Caco-2 (cell line): ENCODE measurements at regions not wholly inside any gene's neighbourhood (a gene's known extent, or its start where the extent isn't known, plus 50 kb on each side); places are given as distances from the start of the nearest gene placed in this dataset.

Source experiments
- BruUV-seq: library from RNA; stranded (reverse); fragments of 400-500 nt; replicated peaks from 2 replicates; lab custom pipeline; 2021; lab: Mats Ljungman, UMichigan
- CTCF ChIA-PET: fragments of 300-600 bp; sonication (Branson Sonifier 250); formaldehyde crosslinking; loops from one replicate; lab custom pipeline; 2022; ENCODE audit warnings: antibody characterized with exemption; lab: Charles Lee
- POLR2A ChIA-PET: fragments of 300-600 bp; sonication (Branson Sonifier 250); formaldehyde crosslinking; loops from one replicate; lab custom pipeline; 2022; ENCODE audit warnings: antibody characterized with exemption; lab: Charles Lee
- DNase-seq, 2 experiments: peaks; one replicate each; pipeline versions ENCODE4 v3.0.0 to v3.0.0-alpha.2; 2020 to 2022
- H3K27me3 ChIP-seq: replicated peaks from 2 replicates; pipeline ENCODE4 v1.6.0; 2011; ENCODE audit warnings: low read length; ENCODE audit not compliant: control insufficient read depth, insufficient read depth
- H3K36me3 ChIP-seq: 2 replicates; pipeline ENCODE4 v1.5.1; 2011; ENCODE audit warnings: low read length; ENCODE audit not compliant: control insufficient read depth, insufficient read depth
- H3K4me1 ChIP-seq: fragments of 250-450 bp; sonication (Bioruptor Pico); 2 replicates; pipeline ENCODE4 v1.5.1; 2020; ENCODE audit warnings: mild to moderate bottlenecking
- H3K4me3 ChIP-seq: 2 replicates; pipeline ENCODE4 v1.5.1; 2011; ENCODE audit warnings: low read depth, mild to moderate bottlenecking, control low read depth, low read length
- H3K9me3 ChIP-seq: fragments of 250-450 bp; sonication (Bioruptor Pico); 2 replicates; pipeline ENCODE4 v1.5.1; 2020; ENCODE audit warnings: mild to moderate bottlenecking, moderate library complexity
- H3K27ac Mint-ChIP-seq: one replicate; pipeline ENCODE4 v1.8.0; 2022; ENCODE audit warnings: mixed read lengths; ENCODE audit not compliant: unreplicated experiment
- H3K27me3 Mint-ChIP-seq: one replicate; pipeline ENCODE4 v1.8.0; 2022; ENCODE audit warnings: mixed read lengths; ENCODE audit not compliant: insufficient read depth, unreplicated experiment
- H3K36me3 Mint-ChIP-seq: one replicate; pipeline ENCODE4 v1.8.0; 2022; ENCODE audit warnings: mild to moderate bottlenecking, mixed read lengths; ENCODE audit not compliant: insufficient read depth, unreplicated experiment
- H3K4me1 Mint-ChIP-seq: one replicate; pipeline ENCODE4 v1.8.0; 2022; ENCODE audit warnings: low read depth, mixed read lengths; ENCODE audit not compliant: unreplicated experiment
- H3K4me3 Mint-ChIP-seq: one replicate; pipeline ENCODE4 v1.8.0; 2022; ENCODE audit warnings: mild to moderate bottlenecking, moderate library complexity, mixed read lengths; ENCODE audit not compliant: unreplicated experiment
- H3K9me3 Mint-ChIP-seq: one replicate; pipeline ENCODE4 v1.8.0; 2022; ENCODE audit warnings: mixed read lengths; ENCODE audit not compliant: unreplicated experiment
- CTCF ChIP-seq, 2 experiments: fragments of 200-600 bp in 1 of 2; IDR thresholded peaks; 1 replicate in 1 of 2; 2 replicates in 1 of 2; pipeline versions ENCODE4 v1.5.1 to v1.8.0; 2011 to 2022; ENCODE audit warnings: antibody characterized with exemption in 1 of 2, control low read depth in 1 of 2, inconsistent platforms in 1 of 2, low read depth in 1 of 2, low read length in 1 of 2, mild to moderate bottlenecking in 1 of 2, moderate library complexity in 1 of 2; ENCODE audit not compliant: insufficient read depth in 1 of 2, severe bottlenecking in 1 of 2, unreplicated experiment in 1 of 2
- intact Hi-C: fragments of 100-400 bp; cut with micrococcal nuclease; formaldehyde crosslinking; loops from one replicate; pipeline ENCODE4 v1.10.0; 2022; ENCODE audit not compliant: unreplicated experiment

GRCh38 chr6:94190030-94190429, 770.7 kb upstream of the EPHA7 start:
- POLR2A ChIA-PET: no interaction called here
- no peaks in the 10 kb centered on the region for H3K4me1 Mint-ChIP-seq
- no TSS peak for BruUV-seq

GRCh38 chr6:94184666-94185464, 765.5 kb upstream of the EPHA7 start:
- Mint-ChIP-seq H3K36me3 (no peaks in the 10 kb centered on the region), H3K4me1 (no peaks in the 10 kb centered on the region), H3K9me3 (peaks cover 9% of the 10 kb centered on the region), H3K27me3 (no peaks in the 10 kb centered on the region), H3K4me3 (no peak overlapping the region), H3K27ac (no peak overlapping the region)
- DNase-seq: no peak
- intact Hi-C loops: no loop called here
- Histone ChIP-seq H3K36me3 (no peaks in the 10 kb centered on the region), H3K27me3 (no peaks in the 10 kb centered on the region), H3K4me3 (no peak overlapping the region), H3K9me3 (no peaks in the 10 kb centered on the region), H3K4me1 (no peaks in the 10 kb centered on the region)
- ChIA-PET POLR2A (no interaction called here), CTCF (no interaction called here)
- no TSS peak for BruUV-seq
- TF ChIP-seq CTCF (IDR thresholded peaks at IDR 0.05; ENCODE audit: insufficient read depth in 1 of 2, low read depth in 1 of 2, low read length in 1 of 2, severe bottlenecking in 1 of 2, unreplicated experiment in 1 of 2): no peak

More at GRCh38 chr6:94190030-94190429, 770.7 kb upstream of the EPHA7 start:
- Histone ChIP-seq H3K9me3 (no peaks in the 10 kb centered on the region), H3K27me3 (no peaks in the 10 kb centered on the region), H3K4me3 (no peak overlapping the region), H3K36me3 (no peaks in the 10 kb centered on the region), H3K4me1 (no peaks in the 10 kb centered on the region)
- DNase-seq: no peak
- intact Hi-C loops: no loop called here
- no peak for TF ChIP-seq CTCF (IDR thresholded peaks at IDR 0.05; ENCODE audit: insufficient read depth in 1 of 2, low read depth in 1 of 2, low read length in 1 of 2, severe bottlenecking in 1 of 2, unreplicated experiment in 1 of 2)
- CTCF ChIA-PET: no interaction called here
- Mint-ChIP-seq H3K9me3 (peaks cover 9% of the 10 kb centered on the region), H3K4me3 (no peak overlapping the region), H3K36me3 (no peaks in the 10 kb centered on the region), H3K27ac (no peak overlapping the region), H3K27me3 (peaks cover 3% of the 10 kb centered on the region)

- Histone ChIP-seq H3K4me3 (no peak overlapping the region), H3K4me1 (no peaks in the 10 kb centered on the region), H3K27me3 (no peaks in the 10 kb centered on the region), H3K9me3 (no peaks in the 10 kb centered on the region), H3K36me3 (no peaks in the 10 kb centered on the region)
- no peak for DNase-seq
- intact Hi-C loops: no loop called here
- Mint-ChIP-seq H3K27ac (no peak overlapping the region), H3K36me3 (no peaks in the 10 kb centered on the region), H3K4me1 (no peaks in the 10 kb centered on the region), H3K9me3 (no peaks in the 10 kb centered on the region), H3K4me3 (no peak overlapping the region), H3K27me3 (no peaks in the 10 kb centered on the region)
- no TSS peak for BruUV-seq
- ChIA-PET CTCF (no interaction called here), POLR2A (no interaction called here)
- TF ChIP-seq CTCF (IDR thresholded peaks at IDR 0.05; ENCODE audit: insufficient read depth in 1 of 2, low read depth in 1 of 2, low read length in 1 of 2, severe bottlenecking in 1 of 2, unreplicated experiment in 1 of 2): no peak
Observed at GRCh38 chr6:94177429-94177828, 758.1 kb upstream of the EPHA7 start.
